Natural killer cell treated with Interleukin-12 subunit alpha and Interleukin-12 subunit beta and Interleukin-15 and Interleukin-18, amount 100 ng/mL, for 72 hours (primary cell): ENCODE measurements at regions not wholly inside any gene's neighbourhood (a gene's known extent, or its start where the extent isn't known, plus 50 kb on each side); places are given as distances from the start of the nearest gene placed in this dataset.
"Not testable (repeated sequence)": the region's sequence is repeated elsewhere in the genome, so short reads cannot be mapped to it uniquely, and the experiment has no call there.

Experiments used
- ATAC-seq, 2 donors: fragments of 150-1000 bp; cut with Tn5 transposase in 1 of 2; sonication (Bioruptor Pico), chemical (Tn5 transposase) in 1 of 2; 2 replicates each; pipeline ENCODE4 v1.10.0; 2021
- DNase-seq: peaks from one replicate; pipeline ENCODE4 v3.0.0; 2022; ENCODE audit warnings: low spot score
- H3K27ac Mint-ChIP-seq, 2 donors: 1 replicate in 1 of 2; 2 replicates in 1 of 2; pipeline ENCODE4 v1.8.0; 2022; ENCODE audit warnings: mixed read lengths in 2 of 2, mild to moderate bottlenecking in 1 of 2, moderate library complexity in 1 of 2
- H3K27me3 Mint-ChIP-seq, 2 donors: 1 replicate in 1 of 2; 2 replicates in 1 of 2; pipeline ENCODE4 v1.8.0; 2022; ENCODE audit warnings: mixed read lengths in 2 of 2
- H3K36me3 Mint-ChIP-seq: one replicate; pipeline ENCODE4 v1.8.0; 2022; ENCODE audit warnings: mixed read lengths
- H3K4me1 Mint-ChIP-seq, 2 donors: 1 replicate in 1 of 2; 2 replicates in 1 of 2; pipeline ENCODE4 v1.8.0; 2022; ENCODE audit warnings: low read depth in 2 of 2, mixed read lengths in 2 of 2, mild to moderate bottlenecking in 1 of 2
- H3K4me3 Mint-ChIP-seq: one replicate; pipeline ENCODE4 v1.8.0; 2022; ENCODE audit warnings: mixed read lengths
- H3K9me3 Mint-ChIP-seq: 2 replicates; pipeline ENCODE4 v1.8.0; 2022; ENCODE audit warnings: mixed read lengths

DNA sequence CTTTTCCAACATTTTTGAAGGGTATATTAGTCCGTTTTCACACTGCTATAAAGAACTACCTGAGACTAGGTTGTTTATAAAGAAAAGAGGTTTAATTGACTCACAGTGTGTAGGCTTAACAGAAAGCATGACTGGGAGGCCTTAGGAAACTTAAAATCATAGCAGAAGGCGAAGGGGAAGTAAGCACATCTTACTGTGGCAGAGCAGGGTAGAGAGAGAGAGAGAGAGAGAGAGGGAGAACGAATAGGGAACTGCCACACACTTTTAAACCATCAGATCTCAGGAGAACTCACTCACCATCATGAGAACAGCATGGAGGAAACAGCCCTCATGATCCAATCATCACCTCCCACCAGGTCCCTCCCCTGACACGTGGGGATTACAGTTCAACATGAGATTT lies 420.3 kb downstream of the SOCS6 start:
- H3K9me3 Mint-ChIP-seq = peaks cover 15% of the 10 kb centered on the region
- no peak for DNase-seq
- peaks cover 12% of the 10 kb centered on the region for H3K36me3 Mint-ChIP-seq
- ATAC-seq = no peak
- H3K27ac Mint-ChIP-seq = no peak overlapping the region
- no peak overlapping the region for H3K4me3 Mint-ChIP-seq
- peaks cover 0 to 3% of the 10 kb centered on the region in 2 donors for H3K27me3 Mint-ChIP-seq
- peaks cover 0 to 2% of the 10 kb centered on the region in 2 donors for H3K4me1 Mint-ChIP-seq

DNA sequence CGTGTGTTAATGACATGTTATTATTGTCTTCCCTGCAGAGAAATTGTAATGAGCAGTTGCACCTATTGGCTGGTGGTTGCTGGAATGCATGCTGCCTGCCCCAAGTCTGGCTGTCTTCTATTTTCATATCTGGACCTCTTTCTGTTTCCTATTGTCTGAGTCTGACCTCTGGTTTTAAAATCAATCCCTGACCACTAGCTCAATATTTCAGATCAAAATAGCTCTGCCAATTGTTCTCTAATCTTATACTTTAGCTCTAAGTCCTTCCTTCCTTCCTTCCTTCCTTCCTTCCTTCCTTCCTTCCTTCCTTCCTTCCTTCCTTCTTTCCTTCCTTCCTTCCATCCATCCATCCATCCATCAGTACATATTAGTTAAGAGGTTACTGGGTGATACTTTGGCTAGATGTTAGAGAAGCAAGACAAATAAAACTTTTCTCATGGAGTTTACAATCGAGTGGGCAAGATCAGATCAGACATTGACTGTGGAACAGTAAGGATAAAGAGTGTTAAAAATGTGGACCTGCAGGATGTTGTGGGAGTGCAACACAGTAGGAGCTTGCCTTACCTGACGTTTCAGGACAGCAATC lies 417.1 kb downstream of the SOCS6 start:
- H3K4me3 Mint-ChIP-seq = no peak overlapping the region
- DNase-seq (no peak), ATAC-seq (no peak)
- H3K27me3 Mint-ChIP-seq = peaks cover 0 to 3% of the 10 kb centered on the region in 2 donors
- peaks cover 8% of the 10 kb centered on the region for H3K9me3 Mint-ChIP-seq
- H3K27ac Mint-ChIP-seq = no peak overlapping the region
- peaks cover 0 to 2% of the 10 kb centered on the region in 2 donors for H3K4me1 Mint-ChIP-seq
- peaks cover 4% of the 10 kb centered on the region for H3K36me3 Mint-ChIP-seq

GRCh38 chr18:70700496-70700895 lies 411.7 kb downstream of the SOCS6 start:
- Mint-ChIP-seq H3K4me1 (no peaks in the 10 kb centered on the region), H3K4me3 (no peak overlapping the region), H3K36me3 (peaks cover 4% of the 10 kb centered on the region), H3K27me3 (peaks cover 0 to 3% of the 10 kb centered on the region in 2 donors), H3K9me3 (peaks cover 8% of the 10 kb centered on the region), H3K27ac (no peak overlapping the region)
- DNase-seq = no peak
- no peak for ATAC-seq

DNA sequence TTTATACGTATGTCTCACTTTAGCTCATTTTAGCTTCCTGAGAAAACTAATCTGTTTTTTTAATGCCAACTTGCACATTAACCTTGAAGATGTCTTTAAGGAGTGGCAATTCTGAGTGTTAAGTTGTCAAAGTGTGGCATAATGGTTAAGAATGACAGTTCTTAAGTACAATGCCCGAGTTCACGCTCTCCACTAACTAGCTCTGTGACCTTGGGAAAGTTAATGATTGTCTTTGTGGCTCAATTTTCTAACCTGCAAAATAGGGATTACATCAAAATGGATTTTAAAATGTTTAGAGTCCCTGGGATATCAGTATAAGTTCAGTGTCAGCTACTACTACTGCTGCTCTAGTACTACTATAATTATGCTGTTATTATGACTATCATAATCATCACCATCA lies 409.7 kb downstream of the SOCS6 start:
- peaks cover 8% of the 10 kb centered on the region for H3K9me3 Mint-ChIP-seq
- ATAC-seq (no peak), DNase-seq (no peak)
- no peaks in the 10 kb centered on the region for H3K4me1 Mint-ChIP-seq
- no peak overlapping the region for H3K4me3 Mint-ChIP-seq
- peaks cover 4% of the 10 kb centered on the region for H3K36me3 Mint-ChIP-seq
- no peak overlapping the region for H3K27ac Mint-ChIP-seq
- peaks cover 0 to 3% of the 10 kb centered on the region in 2 donors for H3K27me3 Mint-ChIP-seq

DNA sequence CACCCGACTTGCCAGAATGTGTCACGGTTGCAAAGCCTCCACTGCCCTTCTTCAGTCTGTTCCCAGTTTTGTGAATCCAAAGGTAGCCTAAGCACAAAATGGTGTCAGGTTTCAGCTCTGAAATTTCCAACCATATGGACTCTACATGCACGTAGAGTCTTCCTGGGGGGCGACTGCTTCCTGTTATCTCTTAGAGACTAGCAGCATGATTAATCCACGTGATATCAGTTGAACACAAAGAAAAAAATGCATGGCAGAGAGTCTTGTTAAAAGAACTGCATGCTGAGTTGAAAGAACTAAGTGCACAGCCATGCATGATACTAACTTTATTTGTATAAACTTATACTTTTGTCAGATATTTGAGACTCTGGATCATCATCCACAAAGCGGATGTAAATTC lies 404.4 kb downstream of the SOCS6 start:
- no peaks in the 10 kb centered on the region for H3K27me3 Mint-ChIP-seq
- no peaks in the 10 kb centered on the region for H3K4me1 Mint-ChIP-seq
- H3K9me3 Mint-ChIP-seq = peaks cover 10% of the 10 kb centered on the region
- no peaks in the 10 kb centered on the region for H3K36me3 Mint-ChIP-seq
- H3K4me3 Mint-ChIP-seq = no peak overlapping the region
- ATAC-seq (no peak), DNase-seq (no peak)
- no peak overlapping the region for H3K27ac Mint-ChIP-seq

DNA sequence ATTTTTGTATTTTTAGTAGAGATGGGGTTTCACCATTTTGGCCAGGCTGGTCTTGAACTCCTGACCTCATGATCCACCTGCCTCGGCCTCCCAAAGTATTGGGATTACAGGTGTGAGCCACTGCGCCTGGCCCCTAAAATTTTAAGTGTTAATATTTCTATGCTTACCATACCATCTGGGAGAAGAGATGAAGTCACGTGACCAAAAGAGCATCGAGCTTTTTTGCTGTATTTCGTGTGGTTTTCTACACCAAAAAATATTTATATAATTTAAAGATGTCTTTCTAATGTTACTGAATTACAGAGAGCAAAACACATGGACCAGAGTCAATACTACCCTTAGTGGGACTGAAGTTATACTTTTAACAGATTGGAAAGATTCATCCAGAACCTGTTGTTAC lies 400.9 kb downstream of the SOCS6 start:
- not testable (repeated sequence) for H3K27me3 Mint-ChIP-seq, DNase-seq, H3K4me1 Mint-ChIP-seq, H3K4me3 Mint-ChIP-seq, H3K9me3 Mint-ChIP-seq, H3K27ac Mint-ChIP-seq, H3K36me3 Mint-ChIP-seq, ATAC-seq

GRCh38 chr18:70688286-70688685 lies 399.4 kb downstream of the SOCS6 start:
- ATAC-seq = no peak
- H3K27ac Mint-ChIP-seq = no peak overlapping the region
- DNase-seq = no peak
- peaks cover 6% of the 10 kb centered on the region for H3K9me3 Mint-ChIP-seq
- H3K36me3 Mint-ChIP-seq = no peaks in the 10 kb centered on the region
- no peaks in the 10 kb centered on the region for H3K4me1 Mint-ChIP-seq
- no peaks in the 10 kb centered on the region for H3K27me3 Mint-ChIP-seq
- H3K4me3 Mint-ChIP-seq = no peak overlapping the region

DNA sequence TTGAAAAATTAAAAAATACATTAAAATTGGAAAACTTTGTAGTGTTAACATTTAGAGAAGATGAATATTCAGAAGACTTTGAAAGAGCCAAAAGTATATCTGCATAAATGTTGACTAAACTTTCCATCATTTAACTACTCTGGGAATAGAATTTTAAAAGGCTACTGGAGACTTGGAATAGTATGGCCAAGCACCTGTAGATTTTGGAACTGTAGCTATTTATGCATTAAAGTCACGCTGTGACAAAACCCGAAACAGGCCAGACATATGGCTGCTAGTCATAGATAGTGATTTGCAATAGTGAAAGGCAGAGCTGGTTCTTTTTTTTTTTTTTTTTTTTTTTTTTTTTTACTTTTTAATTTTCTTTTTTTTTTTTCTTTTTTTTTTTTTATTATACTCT lies 396.0 kb downstream of the SOCS6 start:
- no peak overlapping the region for H3K27ac Mint-ChIP-seq
- H3K9me3 Mint-ChIP-seq = no peaks in the 10 kb centered on the region

DNA sequence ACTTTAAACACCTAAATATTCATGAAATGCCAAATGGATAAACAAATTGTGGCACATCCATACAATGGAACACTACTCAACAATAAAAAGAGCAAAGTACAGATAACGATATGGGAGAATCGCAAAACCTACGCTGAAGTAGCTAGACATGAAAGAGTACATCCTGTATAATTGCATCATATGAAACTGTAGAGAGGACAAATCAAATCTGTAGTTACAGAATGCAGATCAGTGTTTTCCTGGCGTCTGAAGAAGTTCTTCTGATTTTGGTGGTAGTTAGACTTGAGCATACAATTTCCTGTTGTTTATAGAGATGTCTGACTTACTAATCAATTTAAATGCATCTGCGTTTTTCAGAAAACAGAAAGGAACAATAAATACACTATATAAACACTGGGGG lies 394.4 kb downstream of the SOCS6 start:
- H3K9me3 Mint-ChIP-seq = no peaks in the 10 kb centered on the region
- no peaks in the 10 kb centered on the region for H3K27me3 Mint-ChIP-seq
- H3K4me1 Mint-ChIP-seq = no peaks in the 10 kb centered on the region
- ATAC-seq = no peak
- H3K4me3 Mint-ChIP-seq = no peak overlapping the region
- H3K36me3 Mint-ChIP-seq = no peaks in the 10 kb centered on the region
- DNase-seq = no peak
- no peak overlapping the region for H3K27ac Mint-ChIP-seq

More for the DNA sequence above, 396.0 kb downstream of the SOCS6 start:
- H3K36me3 Mint-ChIP-seq = no peaks in the 10 kb centered on the region
- H3K27me3 Mint-ChIP-seq = no peaks in the 10 kb centered on the region
- DNase-seq = no peak
- H3K4me1 Mint-ChIP-seq = no peaks in the 10 kb centered on the region
- no peak for ATAC-seq
- no peak overlapping the region for H3K4me3 Mint-ChIP-seq

DNA sequence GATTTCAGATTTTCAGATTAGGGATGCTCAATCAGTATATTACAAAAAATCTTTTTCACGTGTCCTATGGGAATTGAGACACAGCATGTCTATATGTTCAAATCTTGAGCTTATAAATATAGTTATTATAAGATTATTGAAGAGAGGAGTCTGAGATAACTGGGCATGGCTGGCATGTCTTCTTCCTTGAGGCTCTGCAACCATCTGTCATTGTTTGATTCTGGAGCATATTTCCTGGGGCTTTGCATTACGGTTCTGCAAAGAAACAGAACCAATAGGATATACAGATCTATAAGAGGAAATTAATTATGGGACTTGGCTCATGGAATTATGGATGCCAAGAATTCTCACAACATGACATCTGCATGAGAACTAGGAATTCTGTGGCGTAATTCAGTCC lies 386.1 kb downstream of the SOCS6 start:
- DNase-seq (no peak), ATAC-seq (no peak)
- Mint-ChIP-seq H3K4me3 (no peak overlapping the region), H3K4me1 (peaks cover 4% of the 10 kb centered on the region in 2 donors), H3K27ac (no peak overlapping the region), H3K9me3 (no peaks in the 10 kb centered on the region), H3K27me3 (no peaks in the 10 kb centered on the region), H3K36me3 (no peaks in the 10 kb centered on the region)

- DNase-seq = no peak
- H3K27ac Mint-ChIP-seq = no peak overlapping the region
- no peak for ATAC-seq
- H3K4me1 Mint-ChIP-seq = peaks cover 4% of the 10 kb centered on the region in 2 donors
- H3K9me3 Mint-ChIP-seq = peaks cover under 1% of the 10 kb centered on the region
- H3K36me3 Mint-ChIP-seq = no peaks in the 10 kb centered on the region
- no peak overlapping the region for H3K4me3 Mint-ChIP-seq
- no peaks in the 10 kb centered on the region for H3K27me3 Mint-ChIP-seq
These were observed 385.0 kb downstream of the SOCS6 start for GRCh38 chr18:70673831-70674230.

DNA sequence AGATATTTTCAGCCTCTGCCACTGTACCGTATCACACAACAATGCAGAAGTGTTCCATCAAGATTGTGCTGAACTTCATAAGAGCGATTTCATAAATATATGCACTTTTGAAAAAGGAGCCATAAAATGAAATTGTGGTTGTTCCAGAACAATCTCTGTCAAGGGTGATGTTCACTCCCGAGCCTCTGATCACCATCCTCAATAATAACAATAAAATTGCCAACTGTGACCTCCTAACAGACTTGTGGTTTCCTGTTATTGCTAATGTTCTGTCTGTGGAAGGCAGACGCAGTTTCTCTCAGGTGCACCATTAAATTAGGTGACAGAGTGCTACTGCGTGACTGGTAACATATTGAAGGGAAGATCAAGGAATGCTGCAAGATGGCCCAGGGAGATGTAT lies 383.7 kb downstream of the SOCS6 start:
- no peak for ATAC-seq
- H3K36me3 Mint-ChIP-seq = no peaks in the 10 kb centered on the region
- no peaks in the 10 kb centered on the region for H3K27me3 Mint-ChIP-seq
- peaks cover 4% of the 10 kb centered on the region in 2 donors for H3K4me1 Mint-ChIP-seq
- no peak overlapping the region for H3K4me3 Mint-ChIP-seq
- no peak overlapping the region for H3K27ac Mint-ChIP-seq
- peaks cover 3% of the 10 kb centered on the region for H3K9me3 Mint-ChIP-seq
- DNase-seq = no peak

DNA sequence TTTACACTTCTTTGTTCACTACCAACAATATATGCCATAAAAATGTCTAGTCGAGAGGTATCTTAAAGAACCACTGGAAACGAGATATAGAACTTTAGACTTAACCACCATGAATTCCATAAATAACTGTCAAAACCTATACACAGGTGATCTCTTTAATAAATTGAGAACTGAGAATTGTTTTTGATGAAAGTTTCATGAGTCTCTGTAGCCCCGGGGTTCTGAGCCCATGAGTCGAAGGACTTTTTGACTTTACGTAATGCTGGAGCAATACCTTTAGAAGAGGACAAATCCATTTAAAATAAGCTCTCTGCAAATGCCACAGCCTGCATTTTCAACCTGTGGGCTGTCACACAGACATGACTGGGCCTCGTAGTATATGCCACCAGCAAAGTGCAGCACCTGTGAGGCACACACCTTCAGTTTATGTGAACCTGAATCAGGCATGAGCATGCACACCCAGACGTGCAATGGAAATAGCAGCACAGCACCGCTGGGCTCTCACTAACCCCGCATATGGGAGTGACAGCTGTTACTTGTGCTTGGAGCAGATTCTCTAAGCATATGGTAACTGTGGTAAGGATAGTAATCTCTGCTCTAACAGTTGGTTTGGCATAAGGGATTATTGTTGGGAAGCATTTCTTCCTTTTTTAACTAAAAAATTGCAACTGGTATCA lies 383.2 kb downstream of the SOCS6 start:
- no peak for ATAC-seq
- Mint-ChIP-seq H3K9me3 (peaks cover 3% of the 10 kb centered on the region), H3K4me3 (no peak overlapping the region), H3K27me3 (no peaks in the 10 kb centered on the region), H3K36me3 (no peaks in the 10 kb centered on the region), H3K27ac (no peak overlapping the region), H3K4me1 (peaks cover 4% of the 10 kb centered on the region in 2 donors)
- DNase-seq = no peak

- Mint-ChIP-seq H3K27me3 (no peaks in the 10 kb centered on the region), H3K27ac (no peak overlapping the region), H3K4me3 (no peak overlapping the region), H3K4me1 (peaks cover 6 to 7% of the 10 kb centered on the region in 2 donors), H3K36me3 (no peaks in the 10 kb centered on the region), H3K9me3 (peaks cover 3% of the 10 kb centered on the region)
- no peak for DNase-seq
- no peak for ATAC-seq
These were observed 378.1 kb downstream of the SOCS6 start for GRCh38 chr18:70666936-70667335.

GRCh38 chr18:70663141-70663540 lies 374.3 kb downstream of the SOCS6 start:
- ATAC-seq (no peak), DNase-seq (no peak)
- Mint-ChIP-seq H3K4me3 (no peak overlapping the region), H3K4me1 (peaks cover 7 to 16% of the 10 kb centered on the region in 2 donors), H3K9me3 (no peaks in the 10 kb centered on the region), H3K27ac (no peak overlapping the region), H3K27me3 (no peaks in the 10 kb centered on the region), H3K36me3 (no peaks in the 10 kb centered on the region)
